Fibroblast of lung (primary cell): ENCODE measurements at regions not wholly inside any gene's neighbourhood (a gene's known extent, or its start where the extent isn't known, plus 50 kb on each side); places are given as distances from the start of the nearest gene placed in this dataset.

Experiments used
- DNase-seq, 2 donors: peaks; one replicate each; pipeline versions ENCODE4 v3.0.0 to v3.0.0-alpha.2; 2010; ENCODE audit warnings: low read depth in 2 of 2
- H2AFZ ChIP-seq: 2 replicates; pipeline ENCODE4 v1.5.1; 2012; ENCODE audit warnings: low read length, control low read depth, inconsistent platforms
- H3K27ac ChIP-seq: 2 replicates; pipeline ENCODE4 v1.5.1; 2011; ENCODE audit warnings: low read length, control low read depth; ENCODE audit not compliant: insufficient read depth
- H3K27me3 ChIP-seq: 2 replicates; pipeline ENCODE4 v1.5.1; 2011; ENCODE audit warnings: mild to moderate bottlenecking, low read length; ENCODE audit not compliant: control insufficient read depth, insufficient read depth
- H3K36me3 ChIP-seq: 2 replicates; pipeline ENCODE4 v1.5.1; 2011; ENCODE audit warnings: low read length; ENCODE audit not compliant: control insufficient read depth, insufficient read depth
- H3K4me1 ChIP-seq: 2 replicates; pipeline ENCODE4 v1.5.1; 2011; ENCODE audit warnings: low read length; ENCODE audit not compliant: control insufficient read depth, insufficient read depth; ENCODE audit errors: extremely low read depth
- H3K4me2 ChIP-seq: 2 replicates; pipeline ENCODE4 v1.5.1; 2011; ENCODE audit warnings: low read length, control low read depth; ENCODE audit not compliant: insufficient read depth; ENCODE audit errors: extremely low read depth
- H3K4me3 ChIP-seq, 4 experiments: fragments of 200-600 bp in 1 of 4; sonication (generic) in 1 of 4; replicated peaks in 1 of 4; 2 replicates each; pipeline ENCODE4 v1.5.1; 2011 to 2016; ENCODE audit warnings: low read length in 4 of 4, low read depth in 3 of 4, mild to moderate bottlenecking in 3 of 4, control low read depth in 2 of 4, inconsistent platforms in 1 of 4, mixed read lengths in 1 of 4; ENCODE audit not compliant: insufficient read depth in 1 of 4; ENCODE audit errors: control extremely low read depth in 1 of 4
- H3K79me2 ChIP-seq: 2 replicates; pipeline ENCODE4 v1.5.1; 2012; ENCODE audit warnings: mild to moderate bottlenecking, low read length, inconsistent platforms; ENCODE audit not compliant: control insufficient read depth, insufficient read depth
- H3K9ac ChIP-seq: 2 replicates; pipeline ENCODE4 v1.5.1; 2011; ENCODE audit warnings: mild to moderate bottlenecking, low read length, control low read depth; ENCODE audit not compliant: insufficient read depth
- H3K9me3 ChIP-seq: 2 replicates; pipeline ENCODE4 v1.5.1; 2012; ENCODE audit warnings: low read depth, low read length; ENCODE audit not compliant: control insufficient read depth, insufficient read depth
- H4K20me1 ChIP-seq: 2 replicates; pipeline ENCODE4 v1.5.1; 2011; ENCODE audit warnings: low read length; ENCODE audit not compliant: control insufficient read depth, insufficient read depth; ENCODE audit errors: extremely low read depth
- EZH2 ChIP-seq: IDR thresholded peaks from 2 replicates; pipeline ENCODE4 v1.5.1; 2012; ENCODE audit warnings: low read length, control low read depth, mild to moderate bottlenecking; ENCODE audit errors: missing control alignments
- TF ChIP-seq, protein P1 (sequence below), 2 donors: IDR thresholded peaks in 1 of 2; conservative IDR thresholded peaks in 1 of 2; 1 replicate in 1 of 2; 2 replicates in 1 of 2; pipeline ENCODE4 v1.5.1; 2011 to 2012; ENCODE audit warnings: low read length in 2 of 2, control low read depth in 1 of 2, inconsistent platforms in 1 of 2, low read depth in 1 of 2, mild to moderate bottlenecking in 1 of 2

DNA sequence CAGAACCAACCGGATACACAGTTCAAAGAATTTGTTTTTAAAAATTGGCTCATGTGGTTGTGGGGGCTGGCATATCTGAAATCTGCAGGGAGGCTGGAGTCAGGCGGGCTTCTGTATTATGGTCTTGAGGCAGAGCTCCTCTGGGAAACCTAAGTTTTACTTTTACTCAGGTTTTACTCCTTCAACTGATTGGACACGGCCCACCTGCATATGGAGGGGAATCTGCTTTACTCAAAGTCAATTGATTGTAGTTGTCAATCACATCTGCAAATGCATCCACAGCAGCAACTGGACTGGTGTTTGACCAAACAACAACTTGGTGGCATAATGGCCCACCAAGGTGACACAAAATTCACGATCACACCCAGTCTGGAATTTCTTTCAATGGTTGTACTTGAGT lies 103.4 kb downstream of the ERMARD start:
- DNase-seq, result no peak
- Histone ChIP-seq H3K4me3 (no peak overlapping the region), H3K79me2 (no peaks in the 10 kb centered on the region), H3K36me3 (no peaks in the 10 kb centered on the region), H4K20me1 (no peaks in the 10 kb centered on the region), H3K27ac (no peak overlapping the region), H3K4me1 (no peaks in the 10 kb centered on the region), H3K27me3 (no peaks in the 10 kb centered on the region), H3K9ac (no peak overlapping the region), H2AFZ (no peak overlapping the region), H3K4me2 (no peak overlapping the region), H3K9me3 (no peaks in the 10 kb centered on the region)
- TF ChIP-seq EZH2, result no peak
- TF ChIP-seq, protein P1, sequence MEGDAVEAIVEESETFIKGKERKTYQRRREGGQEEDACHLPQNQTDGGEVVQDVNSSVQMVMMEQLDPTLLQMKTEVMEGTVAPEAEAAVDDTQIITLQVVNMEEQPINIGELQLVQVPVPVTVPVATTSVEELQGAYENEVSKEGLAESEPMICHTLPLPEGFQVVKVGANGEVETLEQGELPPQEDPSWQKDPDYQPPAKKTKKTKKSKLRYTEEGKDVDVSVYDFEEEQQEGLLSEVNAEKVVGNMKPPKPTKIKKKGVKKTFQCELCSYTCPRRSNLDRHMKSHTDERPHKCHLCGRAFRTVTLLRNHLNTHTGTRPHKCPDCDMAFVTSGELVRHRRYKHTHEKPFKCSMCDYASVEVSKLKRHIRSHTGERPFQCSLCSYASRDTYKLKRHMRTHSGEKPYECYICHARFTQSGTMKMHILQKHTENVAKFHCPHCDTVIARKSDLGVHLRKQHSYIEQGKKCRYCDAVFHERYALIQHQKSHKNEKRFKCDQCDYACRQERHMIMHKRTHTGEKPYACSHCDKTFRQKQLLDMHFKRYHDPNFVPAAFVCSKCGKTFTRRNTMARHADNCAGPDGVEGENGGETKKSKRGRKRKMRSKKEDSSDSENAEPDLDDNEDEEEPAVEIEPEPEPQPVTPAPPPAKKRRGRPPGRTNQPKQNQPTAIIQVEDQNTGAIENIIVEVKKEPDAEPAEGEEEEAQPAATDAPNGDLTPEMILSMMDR (conservative IDR thresholded peaks at IDR 0.05 in 1 of 2, IDR thresholded peaks at IDR 0.05 in 1 of 2; ENCODE audit: low read depth in 1 of 2, low read length in 2 of 2), result no peak

DNA sequence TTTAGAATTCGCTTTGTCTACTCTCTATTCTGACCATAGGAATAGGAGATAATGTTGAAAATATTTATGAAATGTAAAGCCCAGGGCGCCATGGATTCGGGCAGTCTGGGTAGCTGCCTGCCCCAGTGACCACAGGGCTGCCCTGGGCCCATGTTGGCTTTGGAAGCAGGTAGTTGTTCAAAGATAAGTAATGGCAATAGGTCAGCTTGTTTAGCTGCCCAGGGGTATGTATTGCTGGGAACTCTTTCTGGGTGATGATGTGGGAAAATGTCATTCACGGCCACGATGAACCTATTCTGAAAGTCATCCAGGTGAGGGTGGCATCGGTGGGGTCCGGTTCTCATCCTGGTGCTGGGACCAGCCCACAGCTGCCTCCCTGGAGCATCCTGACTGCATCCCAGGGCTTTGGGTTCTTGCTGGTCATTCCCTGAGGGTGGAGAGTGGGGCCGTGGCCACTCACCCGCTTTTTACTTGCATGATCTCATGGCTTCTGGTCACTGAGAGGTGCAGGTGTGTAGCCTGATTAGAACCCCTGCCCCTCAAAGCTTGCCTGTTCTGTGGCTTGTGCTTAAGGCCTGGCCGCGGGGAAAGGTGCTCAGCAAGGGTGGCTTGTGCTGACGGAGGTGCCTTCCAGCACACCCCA lies 102.8 kb downstream of the ERMARD start:
- no peaks in the 10 kb centered on the region for H3K4me1 ChIP-seq
- no peak for DNase-seq
- no peaks in the 10 kb centered on the region for H3K36me3 ChIP-seq
- no peak overlapping the region for H3K4me3 ChIP-seq
- no peak overlapping the region for H3K27ac ChIP-seq
- H3K4me2 ChIP-seq, result no peak overlapping the region
- no peaks in the 10 kb centered on the region for H3K79me2 ChIP-seq
- H3K9me3 ChIP-seq, result no peaks in the 10 kb centered on the region
- TF ChIP-seq EZH2, result no peak
- TF ChIP-seq, protein P1 (conservative IDR thresholded peaks at IDR 0.05 in 1 of 2, IDR thresholded peaks at IDR 0.05 in 1 of 2; ENCODE audit: low read depth in 1 of 2, low read length in 2 of 2), result no peak
- H3K27me3 ChIP-seq, result no peaks in the 10 kb centered on the region
- H4K20me1 ChIP-seq, result no peaks in the 10 kb centered on the region
- H2AFZ ChIP-seq, result no peak overlapping the region
- H3K9ac ChIP-seq, result no peak overlapping the region

DNA sequence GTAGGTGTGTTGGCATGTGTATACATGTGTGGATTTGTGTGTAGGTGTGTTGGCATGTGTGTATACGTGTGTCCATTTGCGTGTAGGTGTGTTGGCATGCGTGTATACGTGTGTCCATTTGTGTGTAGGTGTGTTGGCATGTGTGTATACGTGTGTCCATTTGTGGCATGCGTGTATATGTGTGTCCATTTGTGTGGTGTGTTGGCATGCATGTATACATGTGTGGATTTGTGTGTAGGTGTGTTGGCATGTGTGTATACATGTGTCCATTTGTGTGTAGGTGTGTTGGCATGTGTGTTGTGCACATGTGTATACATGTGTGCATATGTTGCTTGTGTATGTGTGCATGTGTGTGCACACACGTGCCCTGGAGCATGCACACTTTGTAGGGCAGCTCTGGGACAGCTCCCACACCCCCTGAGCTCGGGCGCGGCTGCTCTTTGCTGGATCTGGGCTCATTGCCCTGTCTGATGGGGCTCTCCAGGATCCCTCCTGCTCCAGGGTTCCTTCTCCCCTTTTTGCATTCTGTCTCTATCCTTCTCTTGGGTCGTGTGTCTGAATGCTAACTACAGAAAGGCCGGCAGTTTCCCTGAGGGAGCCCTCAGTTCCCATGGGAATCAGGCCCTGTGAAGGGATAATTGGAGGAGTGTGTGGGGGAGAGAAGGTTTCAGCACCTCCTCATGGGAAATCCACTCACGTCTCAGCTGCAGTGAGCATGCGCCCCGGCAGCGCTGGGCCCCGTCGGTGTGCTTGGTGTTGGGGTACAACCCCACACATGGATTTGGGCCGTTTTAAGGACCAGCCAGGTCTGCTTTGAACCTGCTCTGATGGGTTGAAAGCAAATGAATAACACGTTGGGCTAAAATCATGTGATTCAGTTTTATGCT lies 102.0 kb downstream of the ERMARD start:
- Histone ChIP-seq H3K9ac (no peak overlapping the region), H2AFZ (no peak overlapping the region), H3K4me3 (no peak overlapping the region), H3K27ac (no peak overlapping the region), H3K27me3 (no peaks in the 10 kb centered on the region), H3K36me3 (no peaks in the 10 kb centered on the region), H3K9me3 (no peaks in the 10 kb centered on the region), H3K79me2 (no peaks in the 10 kb centered on the region), H3K4me1 (no peaks in the 10 kb centered on the region), H3K4me2 (no peak overlapping the region), H4K20me1 (no peaks in the 10 kb centered on the region)
- TF ChIP-seq EZH2, result no peak
- TF ChIP-seq, protein P1 (conservative IDR thresholded peaks at IDR 0.05 in 1 of 2, IDR thresholded peaks at IDR 0.05 in 1 of 2; ENCODE audit: low read depth in 1 of 2, low read length in 2 of 2), result no peak
- DNase-seq, result no peak
